K562 (cell line): ENCODE measurements at regions not wholly inside any gene's neighbourhood (a gene's known extent, or its start where the extent isn't known, plus 50 kb on each side); places are given as distances from the start of the nearest gene placed in this dataset.

Experiments
- ATAC-seq: fragments of 200-7000 bp; cut with Tn5 transposase; 3 replicates; pipeline ENCODE4 v1.9.1; 2020; ENCODE audit warnings: moderate library complexity
- BruUV-seq: library from RNA; stranded (reverse); fragments of 400-500 nt; replicated peaks from 2 replicates; lab custom pipeline; 2021; lab: Mats Ljungman, UMichigan
- CTCF ChIA-PET: fragments of 300-600 bp; formaldehyde crosslinking; extraction: SDS; loops from one replicate; lab custom pipeline; 2021; ENCODE audit warnings: low intra/inter-chr PET ratio; lab: Yijun Ruan, JAX
- POLR2A ChIA-PET: fragments of 300-600, 350-650 bp; sonication (Branson Sonifier 250); formaldehyde crosslinking; extraction: SDS; loops from one replicate; lab custom pipeline; 2021; ENCODE audit warnings: antibody characterized with exemption, inconsistent platforms; lab: Yijun Ruan, JAX
- DNase-seq, 4 experiments: peaks; one replicate each; pipeline versions ENCODE4 v3.0.0 to v3.0.0-alpha.2; 2011 to 2018; ENCODE audit warnings: low spot score in 3 of 4, mixed read lengths in 3 of 4; ENCODE audit errors: extremely low read depth in 1 of 4
- FAIRE-seq: peaks from 2 replicates; lab custom pipeline; 2011; peaks lifted over from hg19 to GRCh38; lab: Jason Lieb, UNC
- H2AFZ ChIP-seq: 2 replicates; pipeline ENCODE4 v1.6.0; 2011; ENCODE audit warnings: low read depth, low read length, control low read depth, inconsistent platforms
- H3K27ac ChIP-seq: fragments of 200-600 bp; 3 replicates; pipeline ENCODE4 v1.8.0; 2011; ENCODE audit warnings: low read depth, mild to moderate bottlenecking, control low read depth, inconsistent platforms, low read length, moderate library complexity, mixed read lengths; ENCODE audit errors: extremely low read depth
- H3K27me3 ChIP-seq, 2 experiments: fragments of 300-600 bp in 1 of 2; 2 replicates in 1 of 2; 3 replicates in 1 of 2; pipeline versions ENCODE4 v1.6.0 to v1.8.0; 2011; ENCODE audit warnings: inconsistent platforms in 2 of 2, low read length in 2 of 2, mild to moderate bottlenecking in 1 of 2, mixed read lengths in 1 of 2, moderate library complexity in 1 of 2; ENCODE audit not compliant: control insufficient read depth in 2 of 2, insufficient read depth in 2 of 2
- H3K36me3 ChIP-seq: fragments of 300-600 bp; 3 replicates; pipeline ENCODE4 v1.8.0; 2011; ENCODE audit warnings: mild to moderate bottlenecking, low read length, inconsistent platforms; ENCODE audit not compliant: control insufficient read depth, insufficient read depth
- H3K4me1 ChIP-seq, 2 experiments: fragments of 200-600 bp in 1 of 2; replicated peaks in 1 of 2; 2 replicates in 1 of 2; 3 replicates in 1 of 2; pipeline versions ENCODE4 v1.5.1 to v1.8.0; 2011; ENCODE audit warnings: inconsistent platforms in 2 of 2, low read length in 2 of 2, mild to moderate bottlenecking in 1 of 2, mixed read lengths in 1 of 2, moderate library complexity in 1 of 2; ENCODE audit not compliant: control insufficient read depth in 2 of 2, insufficient read depth in 2 of 2
- H3K4me2 ChIP-seq: 2 replicates; pipeline ENCODE4 v1.6.1; 2011; ENCODE audit warnings: low read length, control low read depth, inconsistent platforms, mixed read lengths; ENCODE audit not compliant: insufficient read depth
- H3K4me3 ChIP-seq: fragments of 200-600 bp; sonication (generic), shearing (Covaris generic); 2 replicates; pipeline ENCODE4 v1.5.1; 2016; ENCODE audit warnings: control low read depth, inconsistent platforms
- H3K79me2 ChIP-seq: fragments of 200-600 bp; 3 replicates; pipeline ENCODE4 v1.8.0; 2011; ENCODE audit warnings: low read length, inconsistent platforms; ENCODE audit not compliant: control insufficient read depth, insufficient read depth
- H3K9ac ChIP-seq, 2 experiments: 2 replicates each; pipeline versions ENCODE4 v1.6.0 to v1.6.1; 2011; ENCODE audit warnings: low read depth in 2 of 2, low read length in 2 of 2, control low read depth in 1 of 2, inconsistent platforms in 1 of 2, mild to moderate bottlenecking in 1 of 2, mixed read lengths in 1 of 2; ENCODE audit not compliant: insufficient read depth in 1 of 2
- H3K9me1 ChIP-seq: one replicate; pipeline ENCODE4 v1.6.0; 2011; ENCODE audit warnings: inconsistent platforms, mild to moderate bottlenecking, low read length, moderate library complexity; ENCODE audit not compliant: control insufficient read depth, insufficient read depth
- H3K9me3 ChIP-seq: replicated peaks from 2 replicates; pipeline ENCODE4 v1.5.1; 2011; ENCODE audit warnings: low read depth, low read length, inconsistent platforms; ENCODE audit not compliant: control insufficient read depth, insufficient read depth
- H4K20me1 ChIP-seq: replicated peaks from 2 replicates; pipeline ENCODE4 v1.6.1; 2011; ENCODE audit warnings: low read length, inconsistent platforms, mixed read lengths; ENCODE audit not compliant: control insufficient read depth, insufficient read depth
- EWSR1 ChIP-seq: fragments of 450-650 bp; IDR thresholded peaks from 2 replicates; pipeline ENCODE4 v1.6.1; 2018; ENCODE audit warnings: borderline replicate concordance, mild to moderate bottlenecking, low read depth, moderate library complexity; ENCODE audit not compliant: partially characterized antibody
- HMGXB4 ChIP-seq: sonication (generic); formaldehyde crosslinking; IDR thresholded peaks from 2 replicates; pipeline ENCODE4 v1.8.1; 2023; ENCODE audit warnings: mild to moderate bottlenecking, missing genetic modification reagents
- NCOA4 ChIP-seq: fragments of 450-650 bp; IDR thresholded peaks from 2 replicates; pipeline ENCODE4 v1.6.1; 2018; ENCODE audit warnings: mild to moderate bottlenecking; ENCODE audit not compliant: partially characterized antibody
- RFX1 ChIP-seq: fragments of 450-650 bp; IDR thresholded peaks from 2 replicates; pipeline ENCODE4 v1.6.1; 2016; ENCODE audit warnings: mild to moderate bottlenecking, moderate library complexity
- ZNF146 ChIP-seq: IDR thresholded peaks from one replicate; pipeline ENCODE4 v1.6.1; 2018; ENCODE audit warnings: missing compliant biosample characterization; ENCODE audit not compliant: unreplicated experiment
- WGBS: fragments of 100-300 bp; shearing (Covaris generic); methylation state at CpG from one replicate; pipeline ENCODE4 v1.1.6; 2016; ENCODE audit warnings: low coverage, mixed read lengths; ENCODE audit not compliant: insufficient coverage; ENCODE audit errors: missing lambda C conversion rate; 5-methylcytosine and 5-hydroxymethylcytosine counted together
- in situ Hi-C: fragments of 300-500 bp; cut with MboI; formaldehyde crosslinking; loops from 4 replicates; pipeline ENCODE4 v1.15.0; 2018; ENCODE audit warnings: inconsistent platforms, mixed read lengths
- intact Hi-C: fragments of 100-400 bp; cut with micrococcal nuclease; formaldehyde crosslinking; loops from 2 replicates; pipeline ENCODE4 v1.14.2; 2022

- no peak for TF ChIP-seq EWSR1
- TF ChIP-seq ZNF146 (CRISPR knock-in tag): no peak
- no peak for TF ChIP-seq HMGXB4
Observed at GRCh38 chr2:235399895-235400294, 93.9 kb upstream of the AGAP1 start (continued).

DNA sequence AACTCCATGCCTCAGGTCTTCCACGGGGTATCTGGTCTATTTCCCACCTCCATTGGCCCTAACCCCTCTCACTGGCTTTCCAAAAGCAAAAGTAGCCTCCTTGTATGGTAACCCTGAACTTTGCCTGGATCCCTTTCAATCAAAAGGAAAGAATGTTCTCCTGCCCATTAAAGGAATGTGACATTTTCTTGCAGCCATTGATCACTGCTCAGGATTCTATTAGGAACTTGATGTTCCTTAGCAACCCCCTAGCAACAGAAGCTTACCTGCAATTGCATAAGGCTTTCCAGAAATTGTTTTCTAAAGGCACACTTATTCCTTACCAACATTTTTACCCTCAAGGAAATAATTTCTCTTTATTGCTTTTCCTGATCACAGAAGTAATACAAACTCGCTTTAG, 91.4 kb upstream of the AGAP1 start:
- BruUV-seq: no TSS peak

More for the DNA sequence above, 91.4 kb upstream of the AGAP1 start:
- POLR2A ChIA-PET: no interaction called here
- no peaks in the 10 kb centered on the region for H3K36me3 ChIP-seq
- H2AFZ ChIP-seq: no peak overlapping the region
- no peaks in the 10 kb centered on the region for H3K9me3 ChIP-seq
- no peak overlapping the region for H3K4me2 ChIP-seq
- 5% methylated on average over 2 of the region's 2 CpGs for WGBS
- no peak overlapping the region for H3K27ac ChIP-seq
- intact Hi-C loops (no loop called here), in situ Hi-C loops (no loop called here)
- no peak for DNase-seq
- CTCF ChIA-PET: no interaction called here
- H3K4me1 ChIP-seq: no peaks in the 10 kb centered on the region
- no peaks in the 10 kb centered on the region for H3K79me2 ChIP-seq
- no peak overlapping the region for H3K4me3 ChIP-seq
- no peaks in the 10 kb centered on the region for H4K20me1 ChIP-seq
- FAIRE-seq: no peak
- H3K27me3 ChIP-seq: no peaks in the 10 kb centered on the region
- no peak for ATAC-seq
- H3K9ac ChIP-seq: no peak overlapping the region
- TF ChIP-seq RFX1 (peak; percentile 56), NCOA4 (no peak)
- H3K9me1 ChIP-seq: no peaks in the 10 kb centered on the region
